Loucy (cell line): ENCODE measurements at regions not wholly inside any gene's neighbourhood (a gene's known extent, or its start where the extent isn't known, plus 50 kb on each side); places are given as distances from the start of the nearest gene placed in this dataset.

ENCODE experiments used
- H2AFZ ChIP-seq: fragments of 200-600 bp; sonication (generic); 2 replicates; pipeline ENCODE4 v1.6.0; 2016; ENCODE audit warnings: antibody characterized with exemption, mild to moderate bottlenecking, low read length, moderate library complexity
- H3F3A ChIP-seq: fragments of 200-600 bp; 2 replicates; pipeline ENCODE4 v1.6.0; 2016; ENCODE audit warnings: antibody characterized with exemption, low read depth, mild to moderate bottlenecking
- H3K27me3 ChIP-seq: fragments of 200-600 bp; sonication (generic); 2 replicates; pipeline ENCODE4 v1.6.1; 2014; ENCODE audit warnings: low read length, mild to moderate bottlenecking; ENCODE audit not compliant: insufficient read depth, poor library complexity, severe bottlenecking
- H3K36me3 ChIP-seq: fragments of 200-600 bp; sonication (generic); 2 replicates; pipeline ENCODE4 v1.6.1; 2016; ENCODE audit warnings: low read length; ENCODE audit not compliant: insufficient read depth
- H3K4me1 ChIP-seq: fragments of 200-600 bp; sonication (generic); 2 replicates; pipeline ENCODE4 v1.5.1; 2014; ENCODE audit warnings: low read length, mild to moderate bottlenecking; ENCODE audit not compliant: insufficient read depth, poor library complexity, severe bottlenecking
- H3K4me2 ChIP-seq: fragments of 200-600 bp; sonication (generic); 2 replicates; pipeline ENCODE4 v1.6.0; 2014; ENCODE audit warnings: antibody characterized with exemption, low read length, low read depth, mild to moderate bottlenecking; ENCODE audit not compliant: poor library complexity, severe bottlenecking
- H3K4me3 ChIP-seq: fragments of 200-600 bp; sonication (generic); 2 replicates; pipeline ENCODE4 v1.5.1; 2014; ENCODE audit warnings: low read length, mild to moderate bottlenecking, mixed read lengths; ENCODE audit not compliant: poor library complexity, severe bottlenecking
- H3K79me2 ChIP-seq: fragments of 200-600 bp; sonication (generic); 2 replicates; pipeline ENCODE4 v1.6.1; 2014; ENCODE audit warnings: low read length; ENCODE audit not compliant: insufficient read depth
- H3K9ac ChIP-seq: fragments of 200-600 bp; sonication (generic); 2 replicates; pipeline ENCODE4 v1.6.0; 2014; ENCODE audit warnings: mild to moderate bottlenecking, low read depth, low read length, moderate library complexity; ENCODE audit not compliant: poor library complexity, severe bottlenecking
- H3K9me2 ChIP-seq: fragments of 200-600 bp; sonication (generic); replicated peaks from 2 replicates; pipeline ENCODE4 v1.6.1; 2016; ENCODE audit warnings: low read depth, low read length, mixed read lengths
- H3K9me3 ChIP-seq: fragments of 200-600 bp; sonication (generic); 2 replicates; pipeline ENCODE4 v1.6.1; 2014; ENCODE audit warnings: mild to moderate bottlenecking, antibody characterized with exemption, low read length, low read depth; ENCODE audit not compliant: insufficient read depth
- H4K20me1 ChIP-seq: fragments of 200-600 bp; sonication (generic); 2 replicates; pipeline ENCODE4 v1.6.0; 2014; ENCODE audit warnings: antibody characterized with exemption, low read length, mild to moderate bottlenecking; ENCODE audit not compliant: insufficient read depth, poor library complexity, severe bottlenecking
- CTCF ChIP-seq: fragments of 200-600 bp; sonication (generic); conservative IDR thresholded peaks from 2 replicates; pipeline ENCODE4 v1.5.1; 2014; ENCODE audit warnings: mild to moderate bottlenecking, antibody characterized with exemption, low read length
- EZH2phosphoT487 ChIP-seq: fragments of 200-600 bp; IDR thresholded peaks from 2 replicates; pipeline ENCODE4 v1.6.1; 2018; ENCODE audit warnings: antibody characterized with exemption, mild to moderate bottlenecking, moderate library complexity, borderline replicate concordance

- no peaks in the 10 kb centered on the region for H3K9me2 ChIP-seq
- H3K4me3 ChIP-seq = no peak overlapping the region
- H3K9me3 ChIP-seq = no peaks in the 10 kb centered on the region
- no peak for TF ChIP-seq CTCF
- TF ChIP-seq EZH2phosphoT487 = no peak
- H4K20me1 ChIP-seq = no peaks in the 10 kb centered on the region
- no peak overlapping the region for H3K4me2 ChIP-seq
- H2AFZ ChIP-seq = no peak overlapping the region
- no peak overlapping the region for H3K9ac ChIP-seq
- no peaks in the 10 kb centered on the region for H3F3A ChIP-seq
- no peaks in the 10 kb centered on the region for H3K4me1 ChIP-seq
- H3K36me3 ChIP-seq = no peaks in the 10 kb centered on the region
- no peaks in the 10 kb centered on the region for H3K27me3 ChIP-seq
- H3K79me2 ChIP-seq = no peaks in the 10 kb centered on the region
Measured at GRCh38 chr2:144947709-144948037, 427.8 kb upstream of the ZEB2 start.

- Histone ChIP-seq H2AFZ (no peak overlapping the region), H3K9me3 (no peaks in the 10 kb centered on the region), H3K36me3 (no peaks in the 10 kb centered on the region), H3K4me1 (no peaks in the 10 kb centered on the region), H3K79me2 (no peaks in the 10 kb centered on the region), H3K27me3 (no peaks in the 10 kb centered on the region), H4K20me1 (no peaks in the 10 kb centered on the region), H3F3A (no peaks in the 10 kb centered on the region), H3K9ac (no peak overlapping the region), H3K9me2 (no peaks in the 10 kb centered on the region), H3K4me3 (no peak overlapping the region), H3K4me2 (no peak overlapping the region)
- no peak for TF ChIP-seq CTCF
- no peak for TF ChIP-seq EZH2phosphoT487
Measured at GRCh38 chr2:144946263-144946662, 426.3 kb upstream of the ZEB2 start.

- H4K20me1 ChIP-seq = no peaks in the 10 kb centered on the region
- H3K9ac ChIP-seq = no peak overlapping the region
Measured at GRCh38 chr2:144944546-144945220, 424.8 kb upstream of the ZEB2 start.

More at GRCh38 chr2:144944546-144945220, 424.8 kb upstream of the ZEB2 start:
- Histone ChIP-seq H3K9me3 (no peaks in the 10 kb centered on the region), H3F3A (no peaks in the 10 kb centered on the region), H2AFZ (no peak overlapping the region), H3K4me3 (no peak overlapping the region), H3K9me2 (no peaks in the 10 kb centered on the region), H3K4me2 (no peak overlapping the region), H3K27me3 (no peaks in the 10 kb centered on the region), H3K4me1 (no peaks in the 10 kb centered on the region), H3K36me3 (no peaks in the 10 kb centered on the region), H3K79me2 (no peaks in the 10 kb centered on the region)
- TF ChIP-seq CTCF (no peak), EZH2phosphoT487 (no peak)
